OCI-LY1 (cell line): ENCODE measurements at regions not wholly inside any gene's neighbourhood (a gene's known extent, or its start where the extent isn't known, plus 50 kb on each side); places are given as distances from the start of the nearest gene placed in this dataset.

Source experiments
- H2AFZ ChIP-seq: fragments of 200-600 bp; sonication (generic), shearing (Covaris generic); 2 replicates; pipeline ENCODE4 v1.6.0; 2014; ENCODE audit warnings: antibody characterized with exemption, mild to moderate bottlenecking, low read length
- H3F3A ChIP-seq: fragments of 200-600 bp; sonication (generic), shearing (Covaris generic); 2 replicates; pipeline ENCODE4 v1.6.0; 2014; ENCODE audit warnings: mild to moderate bottlenecking, antibody characterized with exemption, low read length, moderate library complexity; ENCODE audit not compliant: insufficient read depth
- H3K27ac ChIP-seq: fragments of 200-600 bp; sonication (generic); 2 replicates; pipeline ENCODE4 v1.5.1; 2014; ENCODE audit warnings: low read length, mixed run types, mild to moderate bottlenecking, low read depth; ENCODE audit not compliant: poor library complexity, severe bottlenecking
- H3K27me3 ChIP-seq: fragments of 200-600 bp; sonication (generic); 2 replicates; pipeline ENCODE4 v1.6.0; 2014; ENCODE audit warnings: antibody characterized with exemption, mild to moderate bottlenecking, low read length, moderate library complexity; ENCODE audit not compliant: insufficient read depth
- H3K36me3 ChIP-seq: fragments of 200-600 bp; sonication (generic); 2 replicates; pipeline ENCODE4 v1.6.1; 2014; ENCODE audit warnings: mild to moderate bottlenecking, antibody characterized with exemption, low read length, moderate library complexity, mixed read lengths; ENCODE audit not compliant: insufficient read depth
- H3K4me1 ChIP-seq: fragments of 200-600 bp; sonication (generic); 2 replicates; pipeline ENCODE4 v1.5.1; 2014; ENCODE audit warnings: mild to moderate bottlenecking, low read length, moderate library complexity; ENCODE audit not compliant: insufficient read depth, severe bottlenecking
- H3K4me2 ChIP-seq: fragments of 200-600 bp; sonication (generic), shearing (Covaris generic); 2 replicates; pipeline ENCODE4 v1.6.1; 2014; ENCODE audit warnings: low read length
- H3K4me3 ChIP-seq: fragments of 200-600 bp; sonication (generic); 2 replicates; pipeline ENCODE4 v1.5.1; 2014; ENCODE audit warnings: low read length, low read depth, mild to moderate bottlenecking, mixed read lengths; ENCODE audit not compliant: poor library complexity, severe bottlenecking
- H3K79me2 ChIP-seq: fragments of 200-600 bp; shearing (Covaris generic); 2 replicates; pipeline ENCODE4 v1.6.1; 2016; ENCODE audit warnings: mixed run types, low read length, mixed read lengths; ENCODE audit not compliant: insufficient read depth
- H3K9ac ChIP-seq: fragments of 200-600 bp; sonication (generic), shearing (Covaris generic); 2 replicates; pipeline ENCODE4 v1.6.1; 2014; ENCODE audit warnings: mild to moderate bottlenecking, low read length, mixed read lengths
- H3K9me2 ChIP-seq: fragments of 200-600 bp; sonication (generic), shearing (Covaris generic); 2 replicates; pipeline ENCODE4 v1.6.1; 2014; ENCODE audit warnings: low read depth, mild to moderate bottlenecking, low read length, mixed read lengths
- H3K9me3 ChIP-seq: fragments of 200-600 bp; shearing (Covaris generic); 2 replicates; pipeline ENCODE4 v1.6.1; 2014; ENCODE audit warnings: low read length, mixed read lengths
- H4K20me1 ChIP-seq: fragments of 200-600 bp; sonication (generic), shearing (Covaris generic); 2 replicates; pipeline ENCODE4 v1.6.0; 2016; ENCODE audit warnings: mild to moderate bottlenecking, low read length; ENCODE audit not compliant: insufficient read depth
- CTCF ChIP-seq: fragments of 200-600 bp; sonication (generic), shearing (Covaris generic); IDR thresholded peaks from 2 replicates; pipeline ENCODE4 v1.5.1; 2017; ENCODE audit warnings: mild to moderate bottlenecking, antibody characterized with exemption, low read length, moderate library complexity, mixed read lengths
- EZH2 ChIP-seq: fragments of 200-600 bp; sonication (generic), shearing (Covaris generic); IDR thresholded peaks from 2 replicates; pipeline ENCODE4 v1.8.0; 2017; ENCODE audit warnings: borderline replicate concordance, mixed run types, mild to moderate bottlenecking, antibody characterized with exemption, low read length, moderate library complexity, mixed read lengths

- no peaks in the 10 kb centered on the region for H3K9me3 ChIP-seq
- TF ChIP-seq CTCF (no peak), EZH2 (no peak)
- H3K4me1 ChIP-seq: no peaks in the 10 kb centered on the region
- H3K4me3 ChIP-seq: no peak overlapping the region
- no peaks in the 10 kb centered on the region for H3K9me2 ChIP-seq
- no peak overlapping the region for H3K27ac ChIP-seq
- no peaks in the 10 kb centered on the region for H3K79me2 ChIP-seq
- H3K36me3 ChIP-seq: no peaks in the 10 kb centered on the region
- H3K9ac ChIP-seq: no peak overlapping the region
- no peaks in the 10 kb centered on the region for H4K20me1 ChIP-seq
- H3K4me2 ChIP-seq: no peak overlapping the region
- H3F3A ChIP-seq: no peaks in the 10 kb centered on the region
- no peaks in the 10 kb centered on the region for H3K27me3 ChIP-seq
- no peak overlapping the region for H2AFZ ChIP-seq
Measured at GRCh38 chr12:42985506-42985905, 396.0 kb upstream of the PRICKLE1 start.

GRCh38 chr12:42982828-42983227 lies 393.3 kb upstream of the PRICKLE1 start:
- Histone ChIP-seq H3K27me3 (no peaks in the 10 kb centered on the region), H3K9me3 (no peaks in the 10 kb centered on the region), H2AFZ (no peak overlapping the region), H3F3A (no peaks in the 10 kb centered on the region), H3K4me1 (no peaks in the 10 kb centered on the region), H3K36me3 (no peaks in the 10 kb centered on the region), H3K79me2 (no peaks in the 10 kb centered on the region), H3K4me2 (no peak overlapping the region), H3K9ac (no peak overlapping the region), H3K4me3 (no peak overlapping the region), H3K9me2 (no peaks in the 10 kb centered on the region), H3K27ac (no peak overlapping the region), H4K20me1 (no peaks in the 10 kb centered on the region)
- TF ChIP-seq EZH2 (no peak), CTCF (no peak)

GRCh38 chr12:42981379-42981778 lies 391.8 kb upstream of the PRICKLE1 start:
- H3K4me1 ChIP-seq: no peaks in the 10 kb centered on the region
- no peak overlapping the region for H3K27ac ChIP-seq
- H3K79me2 ChIP-seq: no peaks in the 10 kb centered on the region
- no peaks in the 10 kb centered on the region for H3F3A ChIP-seq
- H3K4me3 ChIP-seq: no peak overlapping the region
- no peak overlapping the region for H3K4me2 ChIP-seq
- H3K9me3 ChIP-seq: no peaks in the 10 kb centered on the region
- TF ChIP-seq CTCF (no peak), EZH2 (no peak)
- H3K9me2 ChIP-seq: no peaks in the 10 kb centered on the region
- no peaks in the 10 kb centered on the region for H4K20me1 ChIP-seq
- no peaks in the 10 kb centered on the region for H3K36me3 ChIP-seq
- H2AFZ ChIP-seq: no peak overlapping the region
- no peak overlapping the region for H3K9ac ChIP-seq
- H3K27me3 ChIP-seq: no peaks in the 10 kb centered on the region
